ENCODE measurements at regions not wholly inside any gene's neighbourhood (a gene's known extent, or its start where the extent isn't known, plus 50 kb on each side); places are given as distances from the start of the nearest gene placed in this dataset.

GRCh38 chr7:142308326-142308725 lies 50.5 kb upstream of the PRSS58 start:
- no peak overlapping the region for H3K9ac ChIP-seq (ENCODE audit: low read length)
- no peaks in the 10 kb centered on the region for H3K36me3 ChIP-seq (ENCODE audit: control insufficient read depth, insufficient read depth, low read length)
- H3K9me3 ChIP-seq (ENCODE audit: control insufficient read depth, low read length), result no peaks in the 10 kb centered on the region
- no peaks in the 10 kb centered on the region for H3K27me3 ChIP-seq (ENCODE audit: control insufficient read depth, insufficient read depth, low read length)
- H3K4me3 ChIP-seq (ENCODE audit: low read length), result no peak overlapping the region
- H3K4me1 ChIP-seq (ENCODE audit: control insufficient read depth, insufficient read depth, low read length), result no peaks in the 10 kb centered on the region
